Gastrocnemius medialis (tissue), 4 donors: ENCODE measurements at regions not wholly inside any gene's neighbourhood (a gene's known extent, or its start where the extent isn't known, plus 50 kb on each side); places are given as distances from the start of the nearest gene placed in this dataset.

Experiments used
- CTCF ChIP-seq, 5 experiments: fragments of 450-650 bp in 3 of 5; fragments of 200-600 bp in 2 of 5; sonication (generic) in 2 of 5; IDR thresholded peaks in 4 of 5; conservative IDR thresholded peaks in 1 of 5; 1 replicate in 4 of 5; 2 replicates in 1 of 5; pipeline ENCODE4 v1.5.1; 2016 to 2019; ENCODE audit warnings: antibody characterized with exemption in 5 of 5, mild to moderate bottlenecking in 3 of 5, moderate library complexity in 3 of 5
- POLR2A ChIP-seq, 2 donors: fragments of 450-650 bp; IDR thresholded peaks; one replicate each; pipeline ENCODE4 v1.6.1; 2017; ENCODE audit warnings: antibody characterized with exemption in 2 of 2, mild to moderate bottlenecking in 2 of 2, moderate library complexity in 2 of 2

- TF ChIP-seq CTCF (IDR thresholded peaks at IDR 0.05 in 4 of 5, conservative IDR thresholded peaks at IDR 0.05 in 1 of 5) (no peak), POLR2A (IDR thresholded peaks at IDR 0.05) (no peak)
These were observed 92.5 kb upstream of the NXT1 start for GRCh38 chr20:23257848-23258746.
